AG10803 (cell line): ENCODE measurements at regions not wholly inside any gene's neighbourhood (a gene's known extent, or its start where the extent isn't known, plus 50 kb on each side); places are given as distances from the start of the nearest gene placed in this dataset.
"Not testable (repeated sequence)": the region's sequence is repeated elsewhere in the genome, so short reads cannot be mapped to it uniquely, and the experiment has no call there.

Source experiments
- DNase-seq: peaks from one replicate; pipeline ENCODE4 v3.0.0; 2010; ENCODE audit warnings: low read depth
- H3K4me3 ChIP-seq: 2 replicates; pipeline ENCODE4 v1.5.1; 2011; ENCODE audit warnings: mild to moderate bottlenecking, low read length, control low read depth
- CTCF ChIP-seq: conservative IDR thresholded peaks from 2 replicates; pipeline ENCODE4 v1.5.1; 2011; ENCODE audit warnings: mild to moderate bottlenecking, low read length, control low read depth, inconsistent platforms

GRCh38 chr9:82052081-82052480 is 63.5 kb downstream of the SPATA31D1 start:
- TF ChIP-seq CTCF, result no peak
- DNase-seq, result no peak
- no peak overlapping the region for H3K4me3 ChIP-seq

GRCh38 chr9:82054264-82055015 is 65.9 kb downstream of the SPATA31D1 start:
- DNase-seq, result no peak
- H3K4me3 ChIP-seq, result no peak overlapping the region
- TF ChIP-seq CTCF, result no peak

- DNase-seq, result no peak
- no peak overlapping the region for H3K4me3 ChIP-seq
- no peak for TF ChIP-seq CTCF
Observed at GRCh38 chr9:82057805-82058204, 69.2 kb downstream of the SPATA31D1 start.

- not testable (repeated sequence) for DNase-seq
Observed at GRCh38 chr9:82061801-82062200, 73.2 kb downstream of the SPATA31D1 start.

GRCh38 chr9:82062245-82062644 is 73.7 kb downstream of the SPATA31D1 start:
- DNase-seq, result no peak
- no peak for TF ChIP-seq CTCF
- H3K4me3 ChIP-seq, result no peak overlapping the region

More at GRCh38 chr9:82061801-82062200, 73.2 kb downstream of the SPATA31D1 start:
- not testable (repeated sequence) for H3K4me3 ChIP-seq

GRCh38 chr9:82073551-82074543 is 85.3 kb downstream of the SPATA31D1 start:
- no peak for DNase-seq
- TF ChIP-seq CTCF, result no peak
- H3K4me3 ChIP-seq, result no peak overlapping the region

- DNase-seq, result no peak
- TF ChIP-seq CTCF, result no peak
- H3K4me3 ChIP-seq, result no peak overlapping the region
Observed at GRCh38 chr9:82080265-82080664, 91.7 kb downstream of the SPATA31D1 start.
